Stimulated activated CD8-positive, alpha-beta memory T cell treated with anti-CD3 and anti-CD28 coated beads, Interleukin-15, amount 100 ng/mL, for 24 hours (primary cell): ENCODE measurements at regions not wholly inside any gene's neighbourhood (a gene's known extent, or its start where the extent isn't known, plus 50 kb on each side); places are given as distances from the start of the nearest gene placed in this dataset.

ENCODE experiments used
- DNase-seq: peaks from one replicate; pipeline ENCODE4 v3.0.0-alpha.2; 2020; ENCODE audit warnings: low read depth

DNA sequence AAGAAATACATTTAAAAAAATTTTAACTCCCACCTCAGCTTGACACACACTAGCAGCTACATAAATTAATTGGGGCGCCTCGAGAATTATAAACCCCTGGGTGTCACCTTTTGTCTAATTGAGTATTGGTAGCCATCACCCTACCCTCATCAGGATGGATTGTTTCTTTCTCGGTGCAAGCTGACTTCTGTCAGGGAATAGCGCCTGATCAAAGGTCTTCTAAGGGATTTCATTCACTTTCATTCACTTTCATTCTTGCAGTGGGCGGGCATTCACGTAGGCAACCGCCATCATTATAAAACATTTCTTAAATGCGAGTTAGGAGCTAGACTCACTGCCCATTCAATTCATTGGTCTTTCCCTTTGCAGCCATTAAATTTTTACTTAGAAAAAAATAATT is 239.2 kb upstream of the SASH1 start:
- no peak for DNase-seq

DNA sequence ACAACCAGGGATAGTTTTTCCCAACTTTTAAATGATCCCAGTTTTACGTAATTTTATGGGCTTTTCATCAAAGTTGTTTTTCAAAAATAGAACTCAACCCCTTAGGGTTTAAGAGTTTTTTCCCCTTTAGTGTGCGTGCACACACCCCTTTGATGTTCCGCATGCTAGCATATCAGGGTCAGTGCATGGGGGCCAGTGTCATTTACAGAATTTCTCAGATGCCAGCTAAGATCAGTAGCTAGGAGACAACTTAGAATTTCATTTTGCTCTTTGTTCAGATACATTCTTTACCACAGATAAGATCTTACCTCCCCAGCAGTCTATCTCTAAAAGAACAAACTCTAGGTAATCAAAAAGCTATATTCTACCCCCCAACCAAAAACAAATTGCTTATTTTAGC is 238.5 kb upstream of the SASH1 start:
- DNase-seq, result no peak

DNA sequence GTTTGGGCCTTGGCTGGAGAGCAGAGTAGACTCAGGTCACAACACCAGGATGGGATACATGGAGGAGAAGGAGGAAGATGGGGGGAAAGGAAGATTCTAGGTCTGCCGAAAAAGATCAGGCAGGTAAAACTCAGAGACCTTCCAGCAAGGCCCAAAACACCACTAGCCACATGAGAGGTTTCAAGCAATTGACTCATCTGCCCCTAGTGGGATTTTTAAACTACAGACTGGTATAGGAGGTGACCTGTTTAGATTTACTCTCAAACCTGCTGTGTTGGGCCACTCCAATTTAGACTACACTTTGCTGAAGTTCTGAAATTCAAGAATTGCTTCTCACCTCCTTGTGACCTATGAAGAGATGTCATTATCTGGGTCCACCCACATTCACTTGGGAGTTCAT is 236.9 kb upstream of the SASH1 start:
- no peak for DNase-seq

DNA sequence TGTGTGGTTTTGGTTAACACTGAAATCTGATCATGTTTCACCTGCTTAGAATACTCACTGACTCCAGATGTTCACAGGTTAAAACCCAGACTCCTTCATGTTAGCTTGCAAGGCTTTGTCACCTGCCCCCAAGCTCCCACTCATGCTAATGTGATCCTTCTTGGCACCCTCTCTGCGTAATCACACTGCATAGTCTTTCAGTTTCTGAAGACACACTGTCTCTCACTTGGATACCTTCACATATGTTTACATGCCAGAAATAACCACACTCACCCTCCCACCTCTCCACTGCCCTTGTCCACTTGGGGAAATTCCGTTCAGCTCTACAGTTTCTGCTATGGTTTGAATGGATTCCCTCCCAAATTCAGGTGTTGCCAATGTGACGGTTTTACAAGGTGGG is 234.7 kb upstream of the SASH1 start:
- DNase-seq, result no peak

DNA sequence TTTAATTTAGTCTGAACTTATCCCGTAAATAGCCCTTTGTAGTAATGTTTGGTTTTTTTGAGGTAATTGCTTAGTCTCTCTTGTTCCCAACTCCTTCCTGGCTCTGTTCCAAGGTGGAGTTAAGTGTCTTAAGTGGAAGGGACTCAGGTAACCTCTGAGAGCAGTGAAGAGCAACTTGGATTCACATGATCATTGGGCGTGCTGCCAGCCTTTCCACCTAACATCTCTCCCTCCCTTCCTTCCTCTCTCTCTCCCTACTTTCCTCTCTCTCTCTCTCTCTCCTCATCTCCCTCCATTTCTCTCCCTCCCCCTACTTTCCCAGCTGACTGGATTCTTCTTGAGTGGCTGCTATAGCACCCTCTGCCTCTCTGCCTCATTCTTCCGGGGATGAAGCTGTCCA is 232.9 kb upstream of the SASH1 start:
- DNase-seq, result no peak

DNA sequence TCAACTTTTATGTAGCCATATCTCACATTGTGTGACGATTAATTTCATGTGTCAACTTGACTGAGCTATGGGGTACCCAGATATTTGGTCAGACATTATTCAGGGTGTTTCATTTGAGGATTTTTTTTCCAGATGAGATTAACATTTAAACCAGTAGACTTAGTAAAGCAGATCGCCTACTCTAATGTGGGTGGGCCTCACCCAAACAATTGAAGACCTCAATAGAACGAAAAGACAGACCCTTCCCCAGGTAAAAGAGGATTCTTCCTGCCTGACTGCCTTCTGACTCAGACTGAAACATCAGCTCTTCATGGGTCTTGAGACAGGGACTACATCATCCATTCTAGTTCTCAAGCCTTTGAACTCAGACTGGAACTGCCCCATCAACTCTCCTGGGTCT is 231.7 kb upstream of the SASH1 start:
- no peak for DNase-seq

DNA sequence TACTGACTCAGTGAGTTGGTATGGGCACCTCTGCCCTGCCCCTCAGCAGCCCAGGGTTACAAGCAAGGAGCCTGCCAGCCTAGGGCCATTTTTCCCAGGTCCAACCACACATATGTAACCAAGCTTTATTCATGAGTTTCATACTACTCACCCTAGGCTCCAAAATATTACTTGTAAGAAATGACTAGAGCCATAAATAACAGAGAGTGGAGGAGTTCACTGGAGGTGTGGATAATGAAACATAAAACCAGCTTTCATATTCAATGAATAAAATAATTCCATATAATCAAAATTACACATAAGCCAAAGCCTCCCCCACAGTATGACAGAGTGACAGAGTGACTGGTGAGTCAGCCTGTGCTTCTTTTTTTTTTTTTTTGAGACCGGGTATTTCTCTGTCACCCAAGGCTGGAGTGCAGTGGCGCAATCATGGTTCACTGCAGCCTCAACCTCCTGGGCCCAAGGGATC is 229.8 kb upstream of the SASH1 start:
- no peak for DNase-seq

DNA sequence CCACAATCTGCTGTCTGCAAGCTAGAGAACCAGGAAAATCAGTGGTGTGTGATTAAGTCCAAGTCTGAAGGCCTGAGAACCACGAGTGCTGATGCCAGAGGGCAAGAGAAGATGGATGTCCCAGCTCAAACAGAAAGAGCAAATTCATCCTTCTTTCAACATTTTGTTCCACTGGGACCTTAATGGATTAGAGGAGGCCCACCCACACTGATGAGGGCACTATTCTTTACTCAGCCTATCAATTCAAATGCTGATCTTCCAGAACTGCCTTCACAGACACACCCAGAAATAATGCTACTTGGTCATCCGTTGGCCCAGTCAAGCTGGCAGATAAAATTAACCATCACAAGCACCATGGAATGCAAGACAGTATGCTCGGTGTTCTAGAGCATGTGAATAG is 226.6 kb upstream of the SASH1 start:
- no peak for DNase-seq

DNA sequence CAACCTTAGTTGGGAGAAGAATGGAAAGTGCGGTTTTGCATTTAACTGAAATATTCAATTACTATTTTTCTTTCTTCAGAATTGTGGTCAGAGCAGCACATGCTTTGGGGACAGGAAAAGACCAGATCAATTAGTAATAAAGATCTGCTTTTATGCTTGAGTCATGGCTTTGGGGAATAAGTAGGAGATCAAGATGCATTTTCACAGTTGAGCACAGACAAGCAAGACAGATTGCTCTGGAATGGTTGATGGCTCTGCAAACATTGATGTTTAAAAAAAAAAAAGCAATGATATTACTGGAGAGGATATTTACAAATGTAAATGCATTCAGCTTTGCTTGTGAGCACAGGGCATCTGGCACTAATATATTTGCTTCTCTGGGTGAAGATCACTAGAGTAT is 224.4 kb upstream of the SASH1 start:
- DNase-seq, result no peak

DNA sequence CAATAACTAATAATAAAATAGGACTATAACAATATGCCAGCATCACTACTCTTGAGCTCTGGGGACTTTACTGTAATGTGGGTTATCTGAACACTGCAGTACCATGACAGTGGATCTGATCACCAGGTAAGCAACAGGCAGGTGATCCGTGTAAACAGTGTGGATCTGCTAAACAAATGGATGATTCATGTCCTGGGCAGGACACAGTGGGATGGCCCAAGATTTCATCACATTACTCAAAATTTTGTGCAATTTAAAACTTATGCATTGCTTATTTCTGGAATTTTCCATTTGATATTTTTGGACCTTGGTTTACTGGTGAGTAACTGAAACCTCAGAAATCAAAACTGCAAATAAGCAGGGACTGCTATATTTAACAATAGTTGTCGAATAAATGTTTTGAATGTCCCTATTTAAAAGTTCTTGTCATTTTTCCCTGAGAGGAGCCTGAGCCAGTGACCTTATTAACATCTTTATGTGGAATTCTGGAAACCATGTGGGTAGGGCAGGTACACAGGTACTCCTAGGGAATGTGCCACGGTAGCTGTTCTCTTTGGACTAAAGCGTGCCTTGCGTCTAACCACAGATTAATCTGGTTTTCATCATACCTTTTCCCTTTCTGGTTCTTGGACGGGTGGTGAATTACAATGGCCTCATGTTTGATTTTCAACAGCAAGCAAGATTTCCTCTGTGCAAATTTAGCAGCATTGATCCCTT is 214.5 kb upstream of the SASH1 start:
- no peak for DNase-seq

DNA sequence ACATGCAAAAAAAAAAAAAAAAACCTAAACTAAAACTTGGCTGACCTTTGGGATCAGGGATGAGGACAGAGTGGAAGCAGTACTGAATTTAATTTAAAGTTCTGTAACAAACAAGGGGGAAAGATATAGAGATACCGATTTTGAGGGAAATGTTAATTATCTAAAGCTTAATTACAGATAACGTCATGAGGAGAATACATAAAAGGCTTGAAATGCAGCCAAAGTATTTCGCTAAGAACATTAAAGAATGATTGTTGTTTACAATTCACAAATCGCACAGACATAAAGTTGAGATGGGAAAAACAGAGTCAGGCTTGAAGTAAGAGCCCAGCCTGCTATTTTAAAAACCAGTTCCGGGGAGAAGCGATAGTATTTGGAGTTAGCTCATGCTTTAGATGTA is 208.0 kb upstream of the SASH1 start:
- no peak for DNase-seq

DNA sequence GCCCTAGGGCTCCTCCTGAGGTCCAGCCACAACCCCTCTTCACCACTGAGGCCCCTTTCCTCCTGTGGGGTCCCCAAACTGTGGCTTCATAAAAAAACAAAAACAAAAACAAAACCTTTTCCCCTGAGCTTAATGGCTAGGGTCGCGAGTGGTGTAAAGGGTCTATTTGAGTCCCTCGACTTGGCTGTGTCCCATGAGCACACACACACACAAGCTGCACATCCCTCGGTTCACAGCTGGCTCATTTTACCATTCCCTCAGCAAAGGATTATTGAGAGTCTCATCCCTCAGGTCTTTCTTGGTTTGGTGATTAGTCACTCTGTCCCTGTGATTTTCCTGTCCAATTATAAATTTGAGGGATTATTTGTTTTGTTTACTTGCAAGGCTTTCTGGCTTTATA is 206.1 kb upstream of the SASH1 start:
- no peak for DNase-seq

DNA sequence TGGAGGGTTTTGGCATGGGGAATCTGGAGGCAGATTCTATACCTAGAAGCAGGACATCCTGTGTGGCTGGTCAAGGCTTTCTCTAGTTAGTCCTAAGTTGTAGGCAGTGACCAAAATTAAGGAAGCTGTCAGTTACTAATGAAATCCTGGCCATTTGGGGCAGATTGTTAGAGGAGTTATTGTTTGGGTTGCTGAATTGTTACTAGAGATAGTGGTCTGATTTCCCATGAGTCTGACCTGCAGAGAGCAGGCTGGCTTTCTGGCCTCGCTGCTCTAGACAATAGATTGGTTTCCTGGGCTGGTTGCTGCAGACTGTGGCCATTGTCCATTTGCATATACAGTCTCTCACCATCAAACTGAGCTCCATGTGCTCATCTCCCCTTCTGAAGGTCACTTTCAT is 205.0 kb upstream of the SASH1 start:
- no peak for DNase-seq

DNA sequence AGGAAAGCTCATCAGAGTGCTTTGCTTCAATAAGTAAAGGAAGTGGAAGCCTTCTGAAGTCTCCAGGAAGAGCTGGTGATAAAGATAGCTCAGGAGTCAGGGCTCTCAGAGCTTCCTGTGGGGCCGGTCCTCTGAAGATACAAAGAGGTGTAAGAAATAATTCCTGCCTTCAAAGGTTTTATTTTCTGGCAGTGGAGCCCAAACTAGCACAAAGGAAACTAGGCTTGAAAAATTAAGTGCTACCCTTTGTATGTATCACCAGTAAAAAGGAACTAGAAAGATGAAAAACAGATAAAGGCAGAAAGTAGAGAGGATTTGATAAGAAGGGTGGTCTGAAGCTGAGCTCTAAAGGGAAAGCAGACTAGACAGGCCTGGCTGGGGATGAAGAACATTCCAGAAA is 204.1 kb upstream of the SASH1 start:
- no peak for DNase-seq

DNA sequence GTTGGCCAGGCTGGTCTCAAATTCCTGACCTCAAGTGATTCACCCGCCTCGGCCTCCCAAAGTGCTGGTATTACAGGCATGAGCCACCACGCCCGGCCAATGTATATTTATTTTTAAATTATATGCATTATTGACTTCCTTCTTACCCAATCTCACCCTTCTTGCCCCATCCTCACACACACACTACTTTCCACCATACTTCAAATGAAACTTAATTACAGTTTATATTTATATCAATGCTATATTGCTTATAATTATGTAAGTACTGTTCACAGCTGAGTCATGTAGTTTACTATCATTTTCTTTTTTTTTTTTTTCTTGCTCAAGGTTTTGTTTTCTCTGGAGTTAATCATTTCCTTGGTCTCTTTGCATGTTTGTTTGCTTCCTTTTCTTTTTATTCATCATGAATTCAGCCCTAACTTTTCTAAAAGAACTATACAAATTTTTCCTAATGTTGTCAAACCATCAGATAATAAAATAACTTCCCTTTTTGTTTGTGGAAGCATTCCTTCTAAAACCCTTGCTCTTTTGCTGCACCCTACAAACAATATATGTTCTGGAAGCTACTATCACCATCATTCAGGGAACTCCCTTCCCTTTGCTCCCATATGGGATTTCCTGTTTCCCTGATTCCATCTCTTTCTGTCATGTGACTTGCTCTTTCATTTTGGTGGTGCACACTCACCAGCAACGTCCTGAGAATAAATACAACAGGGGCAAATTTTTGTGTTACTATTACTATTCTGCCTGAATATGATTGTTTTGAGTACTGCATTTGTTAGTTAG is 201.7 kb upstream of the SASH1 start:
- DNase-seq, result no peak

DNA sequence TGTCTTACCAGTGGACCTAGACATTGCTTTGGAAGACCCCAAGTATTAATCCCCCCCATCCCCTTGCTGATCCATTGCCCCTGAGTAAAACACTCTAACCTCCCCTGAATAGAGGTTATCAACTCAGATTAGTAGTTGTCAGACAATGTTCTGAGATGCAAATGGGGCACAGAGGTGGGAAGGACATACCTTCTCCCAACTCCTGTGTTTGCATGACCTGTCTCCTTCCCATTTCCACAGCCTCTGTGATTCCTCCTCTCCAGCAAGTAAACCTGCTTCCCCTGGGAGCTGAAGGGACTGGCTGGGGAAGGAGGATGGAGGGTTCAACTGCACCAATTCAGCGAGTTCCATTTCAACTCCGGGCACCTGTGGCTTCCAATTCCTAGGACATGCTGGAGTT is 199.8 kb upstream of the SASH1 start:
- DNase-seq, result no peak

DNA sequence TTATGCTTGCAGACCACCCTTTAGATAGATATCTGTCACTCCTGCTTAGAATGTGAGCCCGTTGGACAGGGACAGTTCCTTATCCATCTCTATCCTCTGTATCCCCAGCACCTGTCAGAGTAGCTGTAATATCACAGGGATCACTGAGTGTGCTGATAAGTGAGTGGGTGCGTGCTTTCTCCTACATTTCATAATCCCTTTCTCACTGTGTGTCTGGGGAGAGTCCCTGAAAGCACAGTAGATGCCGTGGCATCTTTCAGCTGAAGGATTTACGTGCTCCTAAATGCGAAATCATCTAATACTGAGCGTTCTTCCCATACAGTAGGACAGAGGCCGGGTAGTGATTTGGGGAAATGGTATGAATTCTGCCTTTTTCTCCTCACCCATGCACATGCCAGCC is 198.9 kb upstream of the SASH1 start:
- no peak for DNase-seq

DNA sequence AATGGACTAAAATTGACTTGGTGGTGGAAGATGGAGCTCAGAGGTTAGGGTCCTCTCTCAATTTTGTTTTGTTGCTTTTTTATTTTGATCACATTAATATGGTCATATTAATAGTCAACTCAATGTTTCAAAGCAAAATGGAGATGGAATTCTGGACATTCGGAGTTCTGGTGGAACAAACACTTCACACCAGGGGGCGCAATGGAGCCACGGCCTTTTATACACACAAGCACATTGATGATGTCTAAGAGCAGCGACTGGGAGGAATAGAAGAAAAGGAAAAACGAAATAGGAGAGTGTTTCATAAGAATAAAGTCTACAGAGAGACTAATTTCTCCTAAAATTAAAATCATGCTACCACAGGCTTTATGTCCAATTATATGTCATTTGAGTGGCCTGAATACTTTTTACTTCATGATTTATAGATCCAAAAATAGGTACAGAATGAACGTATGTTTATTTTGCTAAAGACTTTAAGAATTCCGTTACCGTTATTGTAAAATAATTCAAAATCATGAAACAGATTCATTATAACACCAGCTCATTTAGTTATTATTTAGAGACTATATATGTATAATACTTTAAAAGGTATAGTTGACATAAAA is 197.6 kb upstream of the SASH1 start:
- DNase-seq, result peak; percentile 24

DNA sequence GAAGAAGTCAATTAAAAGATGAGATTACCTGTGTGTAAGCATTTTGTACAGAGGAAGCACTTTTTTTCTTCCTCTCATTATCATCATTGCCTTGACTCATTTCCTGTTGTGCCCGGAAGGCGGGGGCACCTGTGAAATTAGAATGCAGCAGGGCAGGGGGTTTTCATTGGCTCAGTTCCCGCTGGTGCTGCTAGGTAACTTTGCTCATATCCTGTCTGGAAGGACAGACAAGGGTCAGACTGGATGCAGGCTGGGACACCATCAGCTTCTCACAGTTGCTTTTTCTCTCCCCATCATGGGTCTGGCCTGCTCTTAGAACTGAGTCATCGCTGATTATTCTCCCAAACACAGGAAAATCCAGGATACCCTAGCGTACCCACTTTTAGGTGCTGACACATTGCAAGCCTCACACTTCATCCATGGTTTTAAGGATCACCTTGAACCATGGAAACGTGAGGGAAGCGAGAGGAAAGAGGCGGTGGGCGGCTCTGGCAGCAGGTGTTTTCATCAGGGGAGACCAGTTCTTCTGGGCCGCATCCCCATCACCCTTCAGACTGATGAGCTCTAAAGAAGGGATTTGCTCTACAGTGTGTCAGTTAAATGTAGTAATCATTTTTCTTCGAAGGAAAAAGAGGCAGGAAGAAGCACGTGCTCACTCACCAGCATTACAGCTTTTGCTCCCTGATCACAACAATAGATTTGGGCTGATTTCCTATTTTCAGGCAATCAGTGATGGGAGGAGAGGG is 195.7 kb upstream of the SASH1 start:
- no peak for DNase-seq

DNA sequence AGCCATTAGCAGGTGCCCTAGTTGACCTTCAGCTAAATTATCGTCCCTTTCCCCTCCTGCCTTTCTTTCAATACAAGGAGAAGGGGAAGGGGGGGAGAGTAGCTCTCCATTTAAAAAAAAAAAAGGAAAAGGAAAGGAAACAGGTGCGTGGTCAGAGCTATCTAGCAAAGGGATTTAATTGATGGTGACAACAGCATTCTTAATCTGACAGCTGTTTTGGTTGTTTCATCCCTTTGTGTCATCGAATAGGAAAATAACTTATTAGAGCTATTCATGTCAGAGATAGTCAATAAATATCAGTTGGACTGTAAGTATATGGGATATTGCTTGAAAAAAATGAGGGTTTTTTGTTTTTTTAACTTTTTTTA is 195.2 kb upstream of the SASH1 start:
- DNase-seq, result no peak

DNA sequence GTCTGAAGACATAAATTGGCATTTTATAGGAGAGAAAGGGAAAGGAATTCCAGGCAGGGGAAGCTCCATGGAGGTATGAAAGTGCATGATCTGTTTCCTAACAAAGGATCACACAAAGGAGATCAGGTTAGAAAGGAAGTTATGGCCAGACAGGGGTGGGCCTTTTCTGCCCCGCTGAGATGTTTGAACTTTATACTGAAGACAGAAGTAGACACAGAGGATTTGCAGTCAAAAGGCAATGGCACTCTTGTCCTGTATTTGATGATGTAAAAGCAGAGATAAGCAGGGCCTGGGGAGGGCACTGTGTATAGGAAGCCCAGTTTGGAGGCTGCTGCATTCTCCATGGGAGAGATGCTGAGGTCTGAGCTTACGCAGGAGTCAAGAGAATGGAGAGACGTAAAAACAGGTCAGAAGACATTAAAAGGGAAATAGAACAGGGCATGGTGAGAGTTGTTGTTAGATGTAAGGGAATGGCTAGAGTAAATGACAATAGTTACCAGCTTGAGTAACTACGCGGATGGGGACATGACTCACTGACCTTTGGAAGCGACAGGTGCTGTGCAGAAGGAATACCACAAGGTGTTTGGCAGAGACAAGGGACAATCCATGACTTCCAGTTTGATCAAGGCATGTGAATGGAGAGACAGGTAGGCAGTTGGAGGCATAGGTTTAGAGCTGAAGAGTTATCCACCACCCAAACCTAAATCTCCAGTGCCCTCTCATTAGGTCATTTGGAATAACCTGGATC is 190.6 kb upstream of the SASH1 start:
- DNase-seq, result no peak

DNA sequence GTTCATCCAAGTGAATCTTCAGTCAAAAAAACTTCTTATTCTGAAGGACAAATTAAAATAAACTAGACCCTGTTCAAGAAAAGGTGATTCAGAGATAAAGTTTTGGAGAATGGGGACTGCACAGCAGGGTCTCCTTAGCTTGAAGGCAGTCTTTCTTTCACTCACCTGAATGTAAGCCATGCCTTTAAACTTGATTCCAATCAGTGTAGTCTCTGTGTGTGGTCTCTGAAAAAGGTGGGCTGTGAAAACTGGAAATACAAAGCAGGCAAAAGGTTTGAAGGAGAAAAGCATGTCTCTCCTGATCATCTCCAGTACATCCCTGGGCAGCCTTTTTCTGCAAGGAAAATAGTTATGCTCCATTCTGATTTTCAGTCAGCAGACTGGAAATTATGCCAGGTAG is 188.0 kb upstream of the SASH1 start:
- DNase-seq, result no peak
